ENCODE measurements at regions not wholly inside any gene's neighbourhood (a gene's known extent, or its start where the extent isn't known, plus 50 kb on each side); places are given as distances from the start of the nearest gene placed in this dataset.

DNA sequence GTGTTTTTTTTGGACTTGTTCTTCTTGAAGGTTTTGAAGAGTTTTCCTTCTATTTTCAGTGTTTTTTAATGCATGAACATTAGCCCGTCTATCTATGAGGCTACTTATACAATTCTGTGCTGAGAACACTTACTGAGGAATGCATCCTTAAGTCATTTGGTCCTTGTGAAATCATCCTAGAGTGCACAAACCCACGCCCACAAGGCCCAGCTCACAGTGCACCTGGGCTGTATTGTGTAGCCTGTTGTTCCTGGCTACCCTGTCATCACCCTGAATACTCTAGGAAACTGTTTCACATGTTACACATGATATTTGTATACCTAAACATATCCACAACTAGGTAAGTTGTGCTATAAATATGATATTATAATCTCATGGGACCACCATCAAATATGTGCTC lies 1226.7 kb downstream of the NLGN4Y start:
- Histone ChIP-seq H3K27me3 (ENCODE audit: low read depth, low read length) (no peaks in the 10 kb centered on the region), H3K79me2 (ENCODE audit: low read length) (no peaks in the 10 kb centered on the region), H3K4me3 (ENCODE audit: low read length) (no peak overlapping the region), H4K20me1 (ENCODE audit: insufficient read depth, low read length) (no peaks in the 10 kb centered on the region), H3K9me3 (ENCODE audit: insufficient read depth, low read length) (no peaks in the 10 kb centered on the region), H3K4me2 (ENCODE audit: low read length) (no peak overlapping the region), H3K9ac (ENCODE audit: low read length) (no peak overlapping the region), H3K36me3 (replicated peaks; ENCODE audit: low read depth, low read length) (no peaks in the 10 kb centered on the region), H3K4me1 (ENCODE audit: low read length) (peaks cover 13% of the 10 kb centered on the region), H3K27ac (ENCODE audit: low read length) (no peak overlapping the region), H2AFZ (ENCODE audit: low read depth, low read length) (no peak overlapping the region)
- TF ChIP-seq EZH2phosphoT487 (IDR thresholded peaks at IDR 0.05; ENCODE audit: low read depth), result no peak
- TF ChIP-seq, protein P1, sequence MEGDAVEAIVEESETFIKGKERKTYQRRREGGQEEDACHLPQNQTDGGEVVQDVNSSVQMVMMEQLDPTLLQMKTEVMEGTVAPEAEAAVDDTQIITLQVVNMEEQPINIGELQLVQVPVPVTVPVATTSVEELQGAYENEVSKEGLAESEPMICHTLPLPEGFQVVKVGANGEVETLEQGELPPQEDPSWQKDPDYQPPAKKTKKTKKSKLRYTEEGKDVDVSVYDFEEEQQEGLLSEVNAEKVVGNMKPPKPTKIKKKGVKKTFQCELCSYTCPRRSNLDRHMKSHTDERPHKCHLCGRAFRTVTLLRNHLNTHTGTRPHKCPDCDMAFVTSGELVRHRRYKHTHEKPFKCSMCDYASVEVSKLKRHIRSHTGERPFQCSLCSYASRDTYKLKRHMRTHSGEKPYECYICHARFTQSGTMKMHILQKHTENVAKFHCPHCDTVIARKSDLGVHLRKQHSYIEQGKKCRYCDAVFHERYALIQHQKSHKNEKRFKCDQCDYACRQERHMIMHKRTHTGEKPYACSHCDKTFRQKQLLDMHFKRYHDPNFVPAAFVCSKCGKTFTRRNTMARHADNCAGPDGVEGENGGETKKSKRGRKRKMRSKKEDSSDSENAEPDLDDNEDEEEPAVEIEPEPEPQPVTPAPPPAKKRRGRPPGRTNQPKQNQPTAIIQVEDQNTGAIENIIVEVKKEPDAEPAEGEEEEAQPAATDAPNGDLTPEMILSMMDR (IDR thresholded peaks at IDR 0.05; ENCODE audit: low read depth, low read length), result no peak

DNA sequence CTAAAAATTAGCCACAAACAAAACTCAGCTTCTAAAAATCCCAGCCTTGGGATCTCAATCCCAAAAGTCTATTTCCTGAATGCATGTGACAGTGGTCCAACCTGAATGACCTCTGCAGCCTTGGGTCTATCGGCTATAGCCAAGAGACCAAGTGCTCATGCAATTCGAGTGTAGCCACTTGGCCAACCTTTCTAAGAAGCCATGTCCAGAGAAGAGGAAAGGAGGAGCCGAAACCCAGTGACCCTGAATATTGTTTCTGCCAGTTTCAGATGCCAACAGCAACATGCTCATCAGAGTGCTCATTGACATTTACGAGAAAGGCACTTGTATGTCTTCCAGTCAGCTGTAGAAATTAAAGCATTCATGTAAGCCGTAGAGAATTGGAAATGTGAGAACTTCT lies 1231.9 kb downstream of the NLGN4Y start:
- TF ChIP-seq, protein P1 (IDR thresholded peaks at IDR 0.05; ENCODE audit: low read depth, low read length), result no peak
- no peak for TF ChIP-seq EZH2phosphoT487 (IDR thresholded peaks at IDR 0.05; ENCODE audit: low read depth)
- H3K9ac ChIP-seq (ENCODE audit: low read length), result no peak overlapping the region
- H3K27ac ChIP-seq (ENCODE audit: low read length), result no peak overlapping the region
- H3K4me1 ChIP-seq (ENCODE audit: low read length), result no peaks in the 10 kb centered on the region
- no peaks in the 10 kb centered on the region for H3K9me3 ChIP-seq (ENCODE audit: insufficient read depth, low read length)
- no peak overlapping the region for H2AFZ ChIP-seq (ENCODE audit: low read depth, low read length)
- H3K27me3 ChIP-seq (ENCODE audit: low read depth, low read length), result no peaks in the 10 kb centered on the region
- H4K20me1 ChIP-seq (ENCODE audit: insufficient read depth, low read length), result no peaks in the 10 kb centered on the region
- H3K79me2 ChIP-seq (ENCODE audit: low read length), result no peaks in the 10 kb centered on the region
- H3K4me3 ChIP-seq (ENCODE audit: low read length), result no peak overlapping the region
- no peak overlapping the region for H3K4me2 ChIP-seq (ENCODE audit: low read length)
- no peaks in the 10 kb centered on the region for H3K36me3 ChIP-seq (replicated peaks; ENCODE audit: low read depth, low read length)

DNA sequence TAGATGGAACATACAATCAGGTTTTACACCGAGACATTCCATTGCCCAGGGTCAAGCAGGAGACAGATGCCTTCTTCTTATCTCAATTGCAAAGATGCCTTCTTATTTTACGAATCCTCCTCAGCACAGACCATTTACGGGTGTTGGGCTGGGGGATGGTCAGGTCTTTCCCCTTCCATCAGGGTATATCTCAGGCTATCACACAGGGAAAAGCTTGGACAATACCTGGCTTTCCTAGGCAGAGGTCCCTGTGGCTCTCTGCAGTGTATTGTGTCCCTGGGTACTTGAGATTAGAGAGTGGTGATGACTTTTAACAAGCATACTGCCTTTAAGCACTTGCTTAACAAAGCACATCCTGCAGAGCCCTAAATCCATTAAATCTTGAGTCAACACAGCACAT lies 1249.2 kb downstream of the NLGN4Y start:
- Histone ChIP-seq H3K27me3 (ENCODE audit: low read depth, low read length) (no peaks in the 10 kb centered on the region), H3K4me2 (ENCODE audit: low read length) (no peak overlapping the region), H3K9me3 (ENCODE audit: insufficient read depth, low read length) (no peaks in the 10 kb centered on the region), H2AFZ (ENCODE audit: low read depth, low read length) (no peak overlapping the region), H3K27ac (ENCODE audit: low read length) (no peak overlapping the region), H3K9ac (ENCODE audit: low read length) (no peak overlapping the region), H3K79me2 (ENCODE audit: low read length) (no peaks in the 10 kb centered on the region), H3K4me3 (ENCODE audit: low read length) (no peak overlapping the region), H4K20me1 (ENCODE audit: insufficient read depth, low read length) (no peaks in the 10 kb centered on the region), H3K36me3 (replicated peaks; ENCODE audit: low read depth, low read length) (no peaks in the 10 kb centered on the region), H3K4me1 (ENCODE audit: low read length) (no peaks in the 10 kb centered on the region)
- no peak for TF ChIP-seq EZH2phosphoT487 (IDR thresholded peaks at IDR 0.05; ENCODE audit: low read depth)
- TF ChIP-seq, protein P1 (IDR thresholded peaks at IDR 0.05; ENCODE audit: low read depth, low read length), result no peak

DNA sequence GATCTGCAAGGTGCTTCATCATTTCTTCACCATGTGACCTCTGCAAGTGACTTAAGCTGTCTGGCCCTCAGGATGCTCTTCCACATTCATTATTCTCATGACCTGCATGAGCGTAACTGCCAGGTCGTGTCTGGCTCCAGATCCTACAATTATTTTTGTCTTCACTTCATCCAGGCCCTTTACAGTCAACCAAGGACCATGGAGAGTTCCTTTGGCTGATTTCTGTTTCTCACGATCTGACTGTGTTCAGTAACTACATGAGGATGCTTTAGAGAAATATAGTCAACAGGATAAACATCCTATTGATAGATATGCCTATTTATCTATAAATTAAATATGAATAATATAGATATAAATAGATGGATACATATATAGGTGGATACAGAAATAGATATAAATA lies 1251.6 kb downstream of the NLGN4Y start:
- H3K9ac ChIP-seq (ENCODE audit: low read length), result no peak overlapping the region
- H3K4me3 ChIP-seq (ENCODE audit: low read length), result no peak overlapping the region
- H3K4me1 ChIP-seq (ENCODE audit: low read length), result no peaks in the 10 kb centered on the region
- no peaks in the 10 kb centered on the region for H4K20me1 ChIP-seq (ENCODE audit: insufficient read depth, low read length)
- H3K27ac ChIP-seq (ENCODE audit: low read length), result no peak overlapping the region
- no peak overlapping the region for H3K4me2 ChIP-seq (ENCODE audit: low read length)
- no peak overlapping the region for H2AFZ ChIP-seq (ENCODE audit: low read depth, low read length)
- H3K79me2 ChIP-seq (ENCODE audit: low read length), result no peaks in the 10 kb centered on the region
- TF ChIP-seq, protein P1 (IDR thresholded peaks at IDR 0.05; ENCODE audit: low read depth, low read length), result no peak
- no peak for TF ChIP-seq EZH2phosphoT487 (IDR thresholded peaks at IDR 0.05; ENCODE audit: low read depth)
- H3K36me3 ChIP-seq (replicated peaks; ENCODE audit: low read depth, low read length), result no peaks in the 10 kb centered on the region
- H3K9me3 ChIP-seq (ENCODE audit: insufficient read depth, low read length), result no peaks in the 10 kb centered on the region
- no peaks in the 10 kb centered on the region for H3K27me3 ChIP-seq (ENCODE audit: low read depth, low read length)
